ENCODE measurements at regions not wholly inside any gene's neighbourhood (a gene's known extent, or its start where the extent isn't known, plus 50 kb on each side); places are given as distances from the start of the nearest gene placed in this dataset.

GRCh38 chr3:94799420-94800060 is 736.7 kb downstream of the NSUN3 start:
- H3K9me3 ChIP-seq (ENCODE audit: insufficient read depth in 2 of 2, low read depth in 1 of 2, low read length in 1 of 2): no peaks in the 10 kb centered on the region
- H3K23ac ChIP-seq (ENCODE audit: insufficient read length): no peak overlapping the region
- H2BK12ac ChIP-seq (ENCODE audit: low read depth, low read length): no peak overlapping the region
- H3K36me3 ChIP-seq (ENCODE audit: control insufficient read depth in 2 of 4, insufficient read depth in 4 of 4, low read length in 3 of 4): no peaks in the 10 kb centered on the region
- H2BK5ac ChIP-seq (ENCODE audit: low read depth, low read length): no peak overlapping the region
- no peak overlapping the region for H3K18ac ChIP-seq (ENCODE audit: extremely low read depth, low read length)
- no peak overlapping the region for H2BK20ac ChIP-seq (ENCODE audit: low read length)
- H3K27ac ChIP-seq (ENCODE audit: low read depth, low read length): no peak overlapping the region
- ChIA-PET POLR2A (ENCODE audit: partially characterized antibody) (no interaction called here), CTCF (ENCODE audit: partially characterized antibody) (no interaction called here)
- DNase-seq (ENCODE audit: low read depth in 1 of 2, low spot score in 2 of 2) (no peak), FAIRE-seq (no peak)
- H4K91ac ChIP-seq (replicated peaks; ENCODE audit: insufficient read length, low read length): no peak overlapping the region
- no peak overlapping the region for H4K8ac ChIP-seq (ENCODE audit: extremely low read depth, insufficient read depth, low read length)
- H3K4me1 ChIP-seq (replicated peaks in 1 of 4; ENCODE audit: control insufficient read depth in 3 of 4, insufficient read depth in 4 of 4, low read length in 3 of 4): no peaks in the 10 kb centered on the region
- H2BK15ac ChIP-seq (ENCODE audit: low read length): no peak overlapping the region
- no peak overlapping the region for H3K4me2 ChIP-seq (ENCODE audit: insufficient read depth in 1 of 2, low read depth in 2 of 2, low read length in 2 of 2)
- no peak overlapping the region for H3K4me3 ChIP-seq (ENCODE audit: extremely low read depth in 1 of 4, insufficient read depth in 2 of 4, low read depth in 3 of 4, low read length in 4 of 4)
- no peak overlapping the region for H2BK120ac ChIP-seq (replicated peaks; ENCODE audit: low read depth, low read length)
- 87% methylated on average over 1 of the region's 1 CpG; no CpG with 5 or more reads in 1 of the 2 experiments for whole genome bisulfite sequencing, 2 experiments (ENCODE audit: extremely low coverage in 1 of 2, insufficient coverage in 1 of 2, insufficient read length in 1 of 2, insufficient replicate concordance in 2 of 2, low coverage in 1 of 2, low lambda C conversion rate in 2 of 2, missing lambda C conversion rate in 1 of 2)
- H2AK5ac ChIP-seq (ENCODE audit: low read depth, low read length): no peak overlapping the region
- H3K56ac ChIP-seq (replicated peaks; ENCODE audit: insufficient read length, low read depth, low read length): no peak overlapping the region
- H3K79me2 ChIP-seq (ENCODE audit: control insufficient read depth in 1 of 2, insufficient read depth in 2 of 2, low read length in 2 of 2): no peaks in the 10 kb centered on the region
- H3K27me3 ChIP-seq (replicated peaks in 1 of 4; ENCODE audit: control insufficient read depth in 3 of 4, extremely low read depth in 1 of 4, insufficient read depth in 3 of 4, low read length in 3 of 4): no peaks in the 10 kb centered on the region
- no peak overlapping the region for H2AFZ ChIP-seq (ENCODE audit: low read length)
- H4K5ac ChIP-seq (ENCODE audit: insufficient read length, low read depth, low read length): no peak overlapping the region
- no peaks in the 10 kb centered on the region for H4K20me1 ChIP-seq (replicated peaks in 1 of 2; ENCODE audit: control insufficient read depth in 1 of 2, insufficient read depth in 2 of 2, low read length in 2 of 2)
- H3K14ac ChIP-seq (ENCODE audit: insufficient read length): no peak overlapping the region
- no peaks in the 10 kb centered on the region for H3K23me2 ChIP-seq (ENCODE audit: low read depth, low read length)
- no peak overlapping the region for H3K9ac ChIP-seq (replicated peaks in 1 of 4; ENCODE audit: extremely low read depth in 1 of 4, low read depth in 3 of 4, low read length in 3 of 4)
- TF ChIP-seq SIRT6 (IDR thresholded peaks at IDR 0.05; ENCODE audit: low read length) (no peak), SUZ12 (IDR thresholded peaks at IDR 0.05; ENCODE audit: low read length) (no peak), E2F6 (IDR thresholded peaks at IDR 0.05) (no peak)
- no peaks in the 10 kb centered on the region for H3K79me1 ChIP-seq (ENCODE audit: low read depth, low read length)
- H3K4ac ChIP-seq (replicated peaks; ENCODE audit: insufficient read length, low read depth, low read length): no peak overlapping the region

Data from H1 (cell line).